T-helper 2 cell treated with Interferon-gamma antibody and Interleukin-4, amounts not matched to agents 5 μg/mL and 100 μg/mL, for 36 hours (primary cell): ENCODE measurements at regions not wholly inside any gene's neighbourhood (a gene's known extent, or its start where the extent isn't known, plus 50 kb on each side); places are given as distances from the start of the nearest gene placed in this dataset.
"Not testable (repeated sequence)": the region's sequence is repeated elsewhere in the genome, so short reads cannot be mapped to it uniquely, and the experiment has no call there.

Experiments used
- DNase-seq: peaks from one replicate; pipeline ENCODE4 v3.0.0; 2021; ENCODE audit warnings: low spot score
- H3K27ac Mint-ChIP-seq: one replicate; pipeline ENCODE4 v1.8.0; 2021; ENCODE audit warnings: mild to moderate bottlenecking, mixed read lengths
- H3K27me3 Mint-ChIP-seq: one replicate; pipeline ENCODE4 v1.8.0; 2021; ENCODE audit warnings: low read depth, mixed read lengths
- H3K36me3 Mint-ChIP-seq: one replicate; pipeline ENCODE4 v1.8.0; 2021; ENCODE audit warnings: low read depth, mixed read lengths
- H3K4me1 Mint-ChIP-seq: one replicate; pipeline ENCODE4 v1.8.0; 2021; ENCODE audit warnings: low read depth, mixed read lengths
- H3K4me3 Mint-ChIP-seq: one replicate; pipeline ENCODE4 v1.8.0; 2022; ENCODE audit warnings: mild to moderate bottlenecking, moderate library complexity, mixed read lengths
- H3K9me3 Mint-ChIP-seq: one replicate; pipeline ENCODE4 v1.8.0; 2021; ENCODE audit warnings: mixed read lengths

DNA sequence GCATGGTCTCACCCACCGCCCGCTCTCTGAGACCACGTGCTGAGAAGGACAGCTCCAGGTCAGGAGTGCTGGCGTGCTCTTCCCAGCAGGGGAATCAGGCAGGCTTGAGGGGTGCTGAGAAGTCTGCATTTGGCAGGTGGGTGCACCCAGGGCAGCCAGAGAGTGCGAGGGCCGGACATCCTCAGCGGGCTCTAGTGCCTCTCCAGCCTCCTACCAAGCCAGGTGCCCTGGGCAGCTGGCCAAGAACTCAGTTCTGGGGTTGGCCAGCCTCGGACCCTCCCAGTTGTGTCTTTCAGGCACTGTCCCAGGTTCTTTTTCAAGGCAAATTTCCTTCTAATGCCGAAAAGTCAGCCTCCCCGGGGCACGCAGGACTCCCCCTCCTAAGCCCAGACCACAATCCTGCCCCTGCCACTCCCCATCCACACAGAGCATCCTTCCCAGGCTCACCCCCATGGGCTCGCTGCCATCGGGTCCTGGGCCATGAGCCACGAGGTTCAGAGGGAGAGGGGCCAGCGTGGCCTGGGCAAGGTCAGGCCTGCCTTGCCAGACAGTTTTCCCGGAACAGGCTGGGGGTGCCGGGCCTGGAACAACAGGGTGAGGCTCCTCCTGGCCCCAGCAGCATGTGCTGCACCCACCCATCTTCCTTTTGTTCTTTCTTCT is 52.2 kb upstream of the GPC1 start:
- Mint-ChIP-seq H3K27ac (no peak overlapping the region), H3K4me1 (no peaks in the 10 kb centered on the region), H3K9me3 (no peaks in the 10 kb centered on the region), H3K36me3 (no peaks in the 10 kb centered on the region), H3K4me3 (no peak overlapping the region), H3K27me3 (peaks cover 4% of the 10 kb centered on the region)
- no peak for DNase-seq

DNA sequence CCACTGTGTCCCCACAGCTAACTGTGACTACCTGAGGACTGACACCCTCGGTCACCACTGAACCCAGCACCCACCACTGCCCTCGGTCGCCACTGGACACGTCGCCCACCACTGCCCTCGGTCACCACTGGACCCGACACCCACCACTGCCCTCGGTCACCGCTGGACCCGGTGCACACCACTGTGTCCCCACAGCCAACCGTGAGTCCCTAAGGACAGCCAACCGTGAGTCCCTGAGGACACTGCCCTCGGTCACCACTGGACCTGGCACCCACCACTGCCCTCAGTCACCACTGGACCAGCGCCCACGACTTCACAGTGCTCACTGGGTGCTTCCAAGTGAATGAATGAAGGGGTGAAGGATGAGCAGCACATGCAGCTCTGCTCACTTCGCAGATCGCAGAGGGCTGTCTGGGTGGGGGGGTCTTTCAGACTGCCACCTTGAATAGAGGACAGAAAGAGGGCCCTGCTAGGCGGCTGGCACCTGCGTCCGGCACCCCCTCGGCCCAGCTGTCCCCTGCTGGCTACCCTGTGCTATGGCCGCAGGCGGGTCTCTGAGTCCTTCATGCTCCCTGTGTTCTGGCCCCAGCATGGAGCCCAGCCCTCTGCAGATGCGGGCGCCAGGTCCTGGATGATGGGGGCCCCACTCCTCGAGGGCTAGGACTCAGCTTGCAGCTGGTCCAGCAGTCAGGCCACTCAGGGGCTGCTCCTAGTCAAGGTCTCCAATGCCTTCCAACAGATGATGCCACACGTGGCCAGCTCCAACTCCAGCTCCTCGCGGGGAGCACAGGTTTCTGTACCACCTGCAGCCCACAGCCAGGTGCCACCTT is 51.4 kb upstream of the GPC1 start:
- Mint-ChIP-seq H3K4me1 (no peaks in the 10 kb centered on the region), H3K27me3 (peaks cover 4% of the 10 kb centered on the region)

DNA sequence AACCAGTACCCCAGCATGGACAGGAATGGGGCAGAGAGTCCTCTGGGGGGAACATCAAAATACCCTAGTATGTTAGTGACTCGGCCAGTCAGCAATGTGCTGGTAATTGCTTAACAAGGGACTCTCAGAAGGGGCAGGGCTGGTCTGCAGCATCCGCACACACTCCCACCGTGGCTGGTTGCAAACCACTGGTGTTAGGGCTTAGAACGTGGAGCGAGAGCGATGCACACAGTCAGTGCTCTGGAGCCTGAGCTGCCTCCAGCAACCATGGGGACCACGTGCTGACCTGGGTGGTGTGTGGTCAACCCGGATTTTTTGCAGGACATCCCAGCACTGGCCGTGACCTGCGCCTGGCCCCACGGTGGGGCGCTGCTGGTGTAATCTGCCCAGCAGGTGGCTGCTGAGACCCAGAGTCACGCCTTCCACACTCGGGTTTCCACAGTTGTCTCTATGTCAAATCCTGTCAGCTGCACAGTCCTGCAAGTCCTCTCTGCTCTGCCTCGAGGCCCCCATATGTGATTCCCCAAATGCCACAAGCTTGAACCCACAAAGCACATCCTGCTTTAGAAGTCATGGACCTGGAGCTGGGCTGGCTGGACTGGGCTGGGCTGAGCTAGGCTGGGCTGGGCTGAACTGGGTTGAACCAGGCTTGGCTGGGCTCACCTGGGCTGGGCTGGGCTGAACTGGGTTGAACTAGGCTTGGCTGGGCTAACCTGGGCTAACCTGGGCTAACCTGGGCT is 50.6 kb upstream of the GPC1 start:
- H3K36me3 Mint-ChIP-seq, result no peaks in the 10 kb centered on the region
- no peak for DNase-seq

More for the DNA sequence above, 51.4 kb upstream of the GPC1 start:
- H3K4me3 Mint-ChIP-seq, result no peak overlapping the region
- H3K36me3 Mint-ChIP-seq, result no peaks in the 10 kb centered on the region
- no peaks in the 10 kb centered on the region for H3K9me3 Mint-ChIP-seq
- no peak overlapping the region for H3K27ac Mint-ChIP-seq
- DNase-seq, result no peak

DNA sequence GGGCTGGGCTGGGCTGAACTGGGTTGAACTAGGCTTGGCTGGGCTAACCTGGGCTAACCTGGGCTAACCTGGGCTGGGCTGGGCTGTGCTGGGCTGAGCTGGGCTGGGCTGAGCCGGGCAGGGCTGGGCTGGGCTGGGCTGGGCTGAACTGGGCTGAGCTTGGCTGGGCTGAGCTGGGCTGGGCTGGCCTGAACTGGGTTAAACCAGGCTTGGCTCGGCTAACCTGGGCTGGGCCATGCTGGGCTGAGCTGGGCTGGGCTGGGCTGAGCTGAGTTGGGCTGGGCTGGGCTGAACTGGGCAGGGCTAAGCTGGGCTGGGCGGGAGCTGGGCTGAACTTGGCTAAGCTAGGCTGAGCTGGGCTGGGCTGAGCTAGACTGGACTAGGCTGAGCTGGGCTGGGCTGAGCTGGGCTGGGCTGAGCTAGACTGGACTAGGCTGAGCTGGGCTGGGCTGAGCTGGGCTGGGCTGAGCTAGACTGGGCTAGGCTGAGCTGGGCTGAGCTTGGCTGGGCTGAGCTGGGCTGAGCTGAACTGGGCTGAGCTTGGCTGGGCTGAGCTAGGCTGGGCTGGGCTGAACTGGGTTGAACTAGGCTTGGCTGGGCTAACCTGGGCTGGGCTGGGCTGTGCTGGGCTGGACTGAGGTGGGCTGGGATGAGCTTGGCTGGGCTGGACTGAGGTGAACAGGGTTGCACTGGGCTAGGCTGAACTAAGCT is 49.9 kb upstream of the GPC1 start:
- not testable (repeated sequence) for H3K4me3 Mint-ChIP-seq, H3K36me3 Mint-ChIP-seq, DNase-seq, H3K27ac Mint-ChIP-seq, H3K9me3 Mint-ChIP-seq, H3K27me3 Mint-ChIP-seq, H3K4me1 Mint-ChIP-seq

More for the DNA sequence above, 50.6 kb upstream of the GPC1 start:
- no peak overlapping the region for H3K27ac Mint-ChIP-seq
- H3K9me3 Mint-ChIP-seq, result no peaks in the 10 kb centered on the region
- peaks cover 4% of the 10 kb centered on the region for H3K27me3 Mint-ChIP-seq
- peaks cover 2% of the 10 kb centered on the region for H3K4me1 Mint-ChIP-seq
- no peak overlapping the region for H3K4me3 Mint-ChIP-seq
